HG03108 (cell line): ENCODE measurements at regions not wholly inside any gene's neighbourhood (a gene's known extent, or its start where the extent isn't known, plus 50 kb on each side); places are given as distances from the start of the nearest gene placed in this dataset.

ENCODE experiments used
- ATAC-seq: cut with Tn5 transposase; IDR thresholded peaks from one replicate; pipeline ENCODE4 v1.9.1; 2021; ENCODE audit warnings: moderate library complexity; ENCODE audit not compliant: unreplicated experiment

DNA sequence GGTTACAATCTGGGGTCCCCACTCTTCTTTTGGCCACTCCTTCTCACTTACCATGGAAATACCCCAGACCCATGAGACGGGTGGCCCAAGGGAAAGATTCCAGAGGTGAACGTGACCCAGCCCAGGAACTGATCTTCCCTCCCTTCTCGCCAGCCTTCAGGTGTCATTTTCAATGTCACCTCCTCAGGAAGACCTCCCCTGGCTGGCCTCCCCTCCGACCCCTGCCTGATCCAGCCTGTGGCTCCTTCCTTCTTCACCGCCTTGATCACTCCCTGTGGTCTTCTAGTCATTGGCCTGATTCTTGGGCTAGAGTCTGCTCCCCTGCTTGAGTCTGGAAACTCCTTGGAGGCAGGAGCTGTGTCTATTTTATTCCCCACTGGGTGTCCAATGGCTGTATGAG lies 146.1 kb downstream of the SMAD6 start:
- no peak for ATAC-seq

DNA sequence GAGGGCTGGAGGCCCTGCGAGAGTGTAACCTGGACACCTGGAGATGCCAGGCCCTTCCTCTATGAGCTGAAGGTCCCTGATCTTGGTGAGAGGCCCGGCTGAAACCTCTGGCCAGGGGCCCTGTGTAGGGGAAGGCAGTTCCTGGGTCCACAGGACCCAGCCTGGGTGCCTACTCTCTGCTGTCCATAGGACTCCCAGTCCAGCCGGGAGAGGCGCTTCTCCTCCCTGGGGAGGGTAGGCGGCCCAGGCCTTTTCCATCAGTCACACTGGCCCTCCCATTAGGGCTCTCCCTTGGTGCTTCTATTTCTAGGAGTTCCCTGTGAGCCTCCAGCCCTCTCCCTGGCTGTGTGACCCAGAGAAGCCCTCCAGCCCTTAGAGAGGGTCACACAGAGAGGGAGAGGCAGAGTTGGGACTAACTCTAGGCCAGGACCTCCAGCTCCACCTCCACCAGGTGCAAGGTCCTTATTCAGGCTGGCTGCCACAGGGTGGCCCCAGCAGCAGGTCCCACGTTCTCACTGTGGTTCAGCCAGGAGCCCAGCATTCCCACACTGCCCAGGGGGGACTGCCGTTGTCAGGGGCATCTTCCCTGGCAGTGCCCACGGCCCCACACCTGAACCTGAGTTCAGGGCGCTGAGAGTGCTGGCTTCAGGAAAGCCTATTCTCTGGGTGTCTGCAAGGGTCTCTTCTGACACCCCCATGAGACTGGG lies 146.8 kb downstream of the SMAD6 start:
- no peak for ATAC-seq

DNA sequence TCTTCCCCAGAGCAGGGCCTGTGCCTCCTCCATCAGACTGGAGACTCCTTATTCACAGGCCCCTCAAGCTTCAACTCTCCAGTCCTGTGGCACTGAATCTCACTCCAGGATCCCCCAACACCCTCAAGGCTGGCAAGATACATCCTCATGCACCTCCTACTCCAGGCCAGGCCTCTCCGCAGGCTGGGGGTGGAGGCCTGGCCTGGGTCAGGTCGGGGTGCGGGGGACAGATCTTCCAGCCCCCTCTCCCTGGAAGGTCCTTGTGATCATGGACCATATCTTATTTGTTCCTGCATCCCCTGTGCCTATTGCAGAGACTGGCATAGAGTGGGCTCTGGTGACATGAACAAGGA lies 147.3 kb downstream of the SMAD6 start:
- no peak for ATAC-seq

- no peak for ATAC-seq
These were observed 147.7 kb downstream of the SMAD6 start for GRCh38 chr15:66849746-66850077.

DNA sequence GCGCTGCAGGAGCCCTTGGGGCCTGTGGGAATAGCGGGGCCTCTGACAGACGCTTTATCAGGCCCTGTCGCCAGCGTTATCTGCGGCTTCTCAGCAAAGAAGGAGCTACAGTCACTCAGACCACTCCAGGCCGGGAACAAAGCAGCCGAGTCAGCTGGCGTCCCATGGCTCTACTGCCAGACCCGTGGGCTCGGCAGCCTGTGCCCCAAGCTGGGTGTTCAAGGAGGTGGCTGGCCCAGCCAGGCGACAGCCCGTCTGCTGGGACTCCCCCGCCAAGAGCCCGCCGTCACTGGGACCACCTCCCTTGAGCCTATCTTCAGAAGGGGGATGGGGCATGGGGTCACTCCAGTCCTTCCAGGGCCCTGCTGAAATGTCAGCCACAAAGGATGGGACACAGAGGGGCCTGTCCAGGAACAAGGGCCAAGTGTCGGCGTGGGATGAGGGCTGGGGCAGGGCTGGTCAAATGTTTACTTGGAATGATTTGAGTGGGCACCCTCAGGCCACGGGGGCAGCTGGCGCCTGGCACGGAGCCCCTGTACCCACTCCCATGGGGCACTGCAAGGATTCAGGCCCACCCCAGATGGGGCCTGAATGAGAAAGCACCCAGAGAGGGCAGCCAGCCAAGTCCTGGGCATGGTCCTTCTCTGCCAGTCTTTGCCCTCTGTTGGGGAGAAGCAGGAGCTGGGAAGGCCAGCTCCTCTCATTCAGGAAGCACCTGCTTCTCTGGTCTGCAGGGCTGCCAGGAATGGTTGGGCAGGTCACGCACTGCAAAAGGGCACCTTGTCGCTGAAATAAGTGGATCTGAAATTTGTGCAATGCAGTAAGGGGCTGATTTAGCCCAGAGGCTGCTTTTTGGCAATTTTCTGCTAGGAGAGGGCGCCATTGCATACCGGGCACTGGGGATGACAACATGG lies 148.3 kb downstream of the SMAD6 start:
- ATAC-seq, result no peak

- ATAC-seq, result no peak
These were observed 148.9 kb downstream of the SMAD6 start for GRCh38 chr15:66850996-66851310.

DNA sequence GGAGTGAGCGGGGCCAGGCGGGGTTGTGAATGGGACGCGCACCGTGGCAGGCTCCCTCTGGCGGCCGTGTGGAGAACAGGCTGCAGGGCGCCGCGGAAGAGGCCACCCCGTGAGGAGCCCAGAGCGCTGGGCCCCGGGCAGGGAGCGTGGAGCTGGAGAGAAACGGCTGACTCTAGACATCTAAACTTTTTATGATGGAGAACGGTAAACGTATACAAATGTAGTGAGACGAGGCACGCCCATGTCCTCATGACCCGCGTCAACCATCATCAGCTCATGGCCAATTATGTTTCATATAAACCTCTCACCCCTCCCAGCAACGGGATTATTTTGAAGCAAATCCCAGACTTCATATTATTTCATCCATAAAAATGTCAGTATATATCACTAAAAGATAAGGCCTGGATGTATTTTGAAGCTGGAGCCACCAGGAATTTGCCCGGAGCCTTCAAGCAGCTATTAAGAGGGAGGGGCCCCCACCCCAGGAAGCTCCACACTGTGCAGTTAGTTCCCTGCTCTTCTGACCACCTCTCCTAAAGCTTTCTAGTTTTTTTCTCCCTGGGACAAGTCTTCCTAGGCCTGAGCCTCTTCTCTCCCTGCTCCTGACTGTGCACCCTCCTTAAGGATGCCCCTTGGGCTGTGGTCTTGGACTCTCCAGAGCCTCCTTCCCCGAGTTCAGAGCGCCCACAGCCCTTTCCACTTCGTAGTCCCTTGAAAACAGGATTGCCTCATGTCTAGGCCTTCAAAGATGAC lies 149.5 kb downstream of the SMAD6 start:
- no peak for ATAC-seq

DNA sequence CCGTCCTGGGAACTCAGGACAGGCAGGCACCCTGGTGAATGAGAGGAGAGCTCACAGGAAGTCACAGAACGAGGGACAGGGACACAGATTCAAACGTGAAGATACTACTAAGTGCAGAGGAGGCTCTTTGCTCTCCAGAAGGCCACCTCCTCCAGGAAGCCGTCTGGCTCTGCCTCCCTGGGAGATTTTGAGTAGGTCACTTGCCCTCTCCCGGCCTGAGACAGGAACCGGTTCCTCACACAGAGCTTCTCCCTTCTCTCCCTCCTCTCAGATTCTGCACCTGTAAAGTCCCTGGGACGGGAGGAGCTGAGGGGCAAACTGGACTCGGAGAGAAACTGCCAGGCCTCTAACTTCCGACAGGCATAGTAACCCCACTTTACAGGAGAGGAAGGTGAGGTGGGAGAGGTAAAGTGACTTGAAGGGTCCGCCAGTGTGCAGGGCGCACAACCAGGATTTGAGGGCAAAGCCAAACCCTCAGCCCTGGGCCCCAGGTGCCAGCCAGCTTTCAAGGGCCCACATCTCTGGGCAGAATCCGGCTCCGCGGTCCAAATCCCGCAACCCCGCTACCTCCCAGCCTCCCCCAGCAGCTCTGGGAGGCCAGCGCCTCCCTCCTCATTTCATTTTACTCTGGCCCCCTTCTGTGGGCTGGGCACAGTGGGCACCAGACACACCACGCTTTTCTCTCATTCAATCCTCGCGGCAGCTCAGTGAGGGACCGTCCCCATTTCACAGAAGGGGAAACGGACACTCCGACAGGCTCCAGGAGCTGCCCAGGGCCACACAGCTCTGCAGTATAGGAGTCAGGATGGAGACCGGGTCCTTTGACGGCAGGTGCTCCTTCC lies 150.2 kb downstream of the SMAD6 start:
- ATAC-seq, result no peak

- ATAC-seq, result no peak
These were observed 152.3 kb downstream of the SMAD6 start for GRCh38 chr15:66854012-66854965.

DNA sequence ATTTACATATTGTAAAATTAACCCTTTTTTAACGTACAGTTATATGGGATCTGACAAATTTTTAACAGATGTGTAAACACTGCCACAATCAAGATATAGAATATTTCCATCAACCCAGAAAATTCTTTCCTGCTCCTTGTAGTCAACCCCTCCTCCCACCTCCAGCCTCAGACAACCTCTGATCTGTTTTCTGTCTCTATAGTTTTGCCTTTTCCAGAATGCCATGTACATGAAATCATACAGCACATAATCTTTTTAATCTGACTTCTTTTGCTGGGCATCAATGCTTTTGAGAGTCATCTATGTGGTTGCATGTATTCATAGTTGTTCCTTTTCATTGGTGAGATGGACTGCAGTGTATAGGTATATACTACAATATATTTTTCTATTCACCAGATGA lies 153.0 kb downstream of the SMAD6 start:
- ATAC-seq, result no peak

DNA sequence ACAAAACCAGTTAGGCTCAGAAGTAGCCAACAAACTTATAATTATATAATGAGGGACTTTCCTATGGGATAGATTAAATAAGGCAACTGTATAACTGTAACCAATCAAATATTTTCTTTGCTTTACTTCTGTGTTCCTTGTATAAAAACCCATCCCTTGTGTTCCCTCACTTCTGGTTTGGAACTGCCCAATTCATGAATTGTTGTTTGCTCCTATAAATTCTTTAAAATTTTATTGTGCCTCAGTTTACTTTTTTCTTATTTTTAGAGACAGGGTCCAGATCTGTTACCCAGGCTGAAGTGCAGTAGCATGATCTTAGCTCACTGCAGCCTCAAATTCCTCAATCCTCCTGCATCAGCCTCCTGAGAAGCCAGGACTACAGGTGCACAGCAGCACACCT lies 155.7 kb downstream of the SMAD6 start:
- no peak for ATAC-seq

DNA sequence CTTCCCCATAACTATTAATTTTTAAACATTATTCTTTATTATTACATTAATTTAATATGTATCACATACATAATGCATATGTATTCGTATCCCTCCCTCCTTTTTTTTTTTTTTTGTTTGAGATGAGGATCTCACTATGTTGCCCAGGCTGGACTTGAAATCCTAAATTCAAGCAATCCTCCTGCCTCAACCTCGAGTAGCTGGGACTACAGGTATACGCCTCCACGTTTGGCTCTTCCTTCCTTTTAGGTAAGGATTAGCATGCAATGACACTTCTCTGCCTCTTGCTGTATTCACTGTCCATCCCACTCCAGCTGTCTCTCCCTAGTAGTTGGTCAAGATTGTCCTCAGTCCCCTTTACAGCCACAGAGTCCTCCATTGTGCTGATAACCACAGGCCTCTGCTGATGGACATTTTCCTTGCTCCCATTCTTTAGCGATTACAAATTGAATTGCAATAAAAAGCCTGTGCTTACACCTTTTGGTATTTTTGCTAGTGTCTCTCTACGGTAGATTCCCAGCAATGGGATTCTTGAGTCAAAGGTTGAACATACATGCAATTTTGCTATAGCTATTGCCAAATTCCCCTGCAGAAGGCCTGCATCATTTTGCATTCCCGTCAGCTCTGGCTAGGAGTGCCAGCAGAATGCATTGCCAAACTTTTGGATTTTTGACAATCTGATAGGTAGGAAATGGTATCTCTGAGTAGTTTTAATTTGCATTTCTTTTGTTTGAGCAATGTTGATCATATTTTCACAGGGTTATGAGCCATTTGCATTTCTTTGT lies 156.6 kb downstream of the SMAD6 start:
- ATAC-seq, result no peak

GRCh38 chr15:66859688-66860253 lies 157.7 kb downstream of the SMAD6 start:
- ATAC-seq, result no peak

DNA sequence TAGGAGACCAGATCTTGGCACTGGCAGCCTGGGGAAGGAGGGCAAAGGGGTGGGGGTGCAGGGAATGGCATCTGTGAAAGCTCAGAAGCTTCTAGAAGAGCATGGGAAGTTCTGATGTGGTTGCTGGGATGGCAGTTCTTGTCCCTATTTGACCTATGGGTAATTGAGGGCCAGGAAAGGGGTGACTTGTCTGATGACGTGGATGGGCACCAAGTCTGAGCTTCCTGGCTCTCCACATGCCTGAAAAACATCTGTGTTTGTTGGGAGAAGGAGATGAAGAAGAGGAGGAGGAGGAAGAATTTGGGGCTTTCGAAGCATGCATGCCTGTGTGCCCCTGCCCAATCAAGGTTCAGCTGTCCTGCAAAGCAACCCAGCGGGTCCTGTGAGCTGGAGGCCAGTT lies 158.8 kb downstream of the SMAD6 start:
- no peak for ATAC-seq

DNA sequence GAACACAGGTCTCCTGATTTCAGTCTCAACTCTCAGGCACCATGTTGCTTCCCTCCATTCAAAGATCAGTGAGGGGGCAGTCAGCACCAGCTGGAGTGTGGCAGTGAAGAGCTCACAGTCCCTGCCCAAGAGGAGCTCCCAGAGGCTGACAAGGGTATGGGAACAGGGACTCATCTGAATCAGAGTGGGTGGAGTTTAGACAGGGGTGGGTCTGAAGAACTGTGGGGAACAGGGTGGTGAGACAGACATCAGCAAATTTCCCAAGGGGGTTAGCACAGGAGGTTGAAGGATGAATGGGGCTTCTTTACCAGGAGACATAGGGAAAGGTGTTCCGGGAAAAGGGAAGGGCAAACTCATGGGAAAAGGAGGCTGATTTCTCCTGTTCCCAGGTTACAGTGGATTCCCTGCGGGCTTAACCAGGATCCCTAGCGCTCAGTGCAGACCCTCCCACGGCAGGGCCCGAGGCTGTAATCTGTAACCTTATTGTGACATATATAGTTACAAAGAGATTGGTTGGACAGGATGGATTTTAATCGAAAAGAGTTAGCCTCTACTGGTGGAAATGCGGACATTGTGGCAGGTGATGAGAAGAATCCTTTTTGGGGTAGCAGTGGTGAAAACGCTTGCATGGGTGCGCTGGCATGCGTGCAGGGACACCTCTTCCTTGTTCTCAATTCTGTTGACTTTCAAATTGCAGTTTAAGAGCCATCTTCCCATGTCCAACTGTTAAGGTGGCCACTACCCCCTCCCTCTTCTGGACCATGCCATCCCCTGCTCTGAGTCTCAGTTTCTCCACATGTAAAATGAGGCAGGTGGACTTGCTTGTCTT lies 160.3 kb downstream of the SMAD6 start:
- no peak for ATAC-seq

DNA sequence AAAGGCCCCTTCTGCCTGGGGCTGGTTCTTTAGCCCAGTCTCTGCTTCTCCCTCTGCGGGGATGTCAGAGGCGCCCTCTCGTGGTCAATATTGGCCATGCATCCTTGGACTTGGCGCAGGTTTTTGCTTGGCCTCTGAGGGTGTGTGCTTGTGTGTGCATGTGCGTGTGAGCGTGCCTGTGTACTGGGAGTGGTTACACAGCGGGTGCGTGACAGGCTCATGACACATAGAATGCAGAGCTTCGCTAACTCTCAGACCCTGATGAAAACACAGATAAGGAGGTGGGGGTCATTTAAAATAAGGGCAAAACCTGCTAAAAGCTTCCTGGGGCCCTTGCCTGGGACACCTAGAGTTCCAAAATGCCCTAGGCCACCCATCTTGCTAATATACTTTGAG lies 160.9 kb downstream of the SMAD6 start:
- no peak for ATAC-seq

GRCh38 chr15:66863390-66864085 lies 161.5 kb downstream of the SMAD6 start:
- no peak for ATAC-seq
